ENCODE measurements at regions not wholly inside any gene's neighbourhood (a gene's known extent, or its start where the extent isn't known, plus 50 kb on each side); places are given as distances from the start of the nearest gene placed in this dataset.

GRCh38 chr6:6916598-6916997, 191.2 kb upstream of the RREB1 start:
- TF ChIP-seq, protein P1, sequence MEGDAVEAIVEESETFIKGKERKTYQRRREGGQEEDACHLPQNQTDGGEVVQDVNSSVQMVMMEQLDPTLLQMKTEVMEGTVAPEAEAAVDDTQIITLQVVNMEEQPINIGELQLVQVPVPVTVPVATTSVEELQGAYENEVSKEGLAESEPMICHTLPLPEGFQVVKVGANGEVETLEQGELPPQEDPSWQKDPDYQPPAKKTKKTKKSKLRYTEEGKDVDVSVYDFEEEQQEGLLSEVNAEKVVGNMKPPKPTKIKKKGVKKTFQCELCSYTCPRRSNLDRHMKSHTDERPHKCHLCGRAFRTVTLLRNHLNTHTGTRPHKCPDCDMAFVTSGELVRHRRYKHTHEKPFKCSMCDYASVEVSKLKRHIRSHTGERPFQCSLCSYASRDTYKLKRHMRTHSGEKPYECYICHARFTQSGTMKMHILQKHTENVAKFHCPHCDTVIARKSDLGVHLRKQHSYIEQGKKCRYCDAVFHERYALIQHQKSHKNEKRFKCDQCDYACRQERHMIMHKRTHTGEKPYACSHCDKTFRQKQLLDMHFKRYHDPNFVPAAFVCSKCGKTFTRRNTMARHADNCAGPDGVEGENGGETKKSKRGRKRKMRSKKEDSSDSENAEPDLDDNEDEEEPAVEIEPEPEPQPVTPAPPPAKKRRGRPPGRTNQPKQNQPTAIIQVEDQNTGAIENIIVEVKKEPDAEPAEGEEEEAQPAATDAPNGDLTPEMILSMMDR (IDR thresholded peaks at IDR 0.05) = no peak
- TF ChIP-seq EP300 (IDR thresholded peaks at IDR 0.05) (no peak), POLR2A (IDR thresholded peaks at IDR 0.05) (no peak)

Measured in stomach (tissue), 4 donors.